ENCODE measurements at regions not wholly inside any gene's neighbourhood (a gene's known extent, or its start where the extent isn't known, plus 50 kb on each side); places are given as distances from the start of the nearest gene placed in this dataset.

DNA sequence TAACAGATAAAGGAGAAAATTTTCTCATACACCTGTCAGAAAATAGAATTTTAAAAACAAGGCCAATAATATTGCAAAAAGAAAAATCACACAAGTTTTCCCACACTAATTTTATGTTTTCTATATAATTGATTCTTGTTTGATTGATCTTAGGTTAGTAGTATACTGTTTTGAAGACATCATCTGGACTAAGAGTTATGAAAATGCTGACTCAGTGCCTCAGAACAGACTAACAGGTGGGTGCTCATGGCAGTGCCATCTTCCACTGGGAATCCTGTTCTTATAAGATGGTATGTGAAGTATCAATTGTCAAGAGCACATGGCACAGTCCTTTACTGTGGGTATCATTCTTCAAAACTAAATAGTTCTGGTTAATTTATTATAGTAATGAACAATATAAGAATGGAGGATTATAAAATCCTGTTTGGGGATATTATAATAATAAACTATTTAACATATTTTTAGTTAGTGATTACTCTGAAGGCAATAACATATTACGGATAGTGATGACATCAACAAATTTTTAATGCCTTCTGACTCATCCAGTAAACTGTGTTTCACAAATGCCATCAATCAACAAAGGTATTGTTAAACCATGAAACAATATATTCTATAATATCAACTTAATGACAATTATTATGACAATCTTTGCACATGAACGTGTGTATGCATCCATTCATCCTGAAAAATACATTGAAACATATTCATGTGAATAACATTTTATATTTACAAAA, 384.6 kb upstream of the KHDRBS2 start:
- no peak for DNase-seq (ENCODE audit: low spot score)

GRCh38 chr6:62669831-62670230, 383.8 kb upstream of the KHDRBS2 start:
- no peak for DNase-seq (ENCODE audit: low spot score)

- DNase-seq (ENCODE audit: low spot score), result no peak
These were observed 366.8 kb upstream of the KHDRBS2 start for GRCh38 chr6:62652692-62653328.

DNA sequence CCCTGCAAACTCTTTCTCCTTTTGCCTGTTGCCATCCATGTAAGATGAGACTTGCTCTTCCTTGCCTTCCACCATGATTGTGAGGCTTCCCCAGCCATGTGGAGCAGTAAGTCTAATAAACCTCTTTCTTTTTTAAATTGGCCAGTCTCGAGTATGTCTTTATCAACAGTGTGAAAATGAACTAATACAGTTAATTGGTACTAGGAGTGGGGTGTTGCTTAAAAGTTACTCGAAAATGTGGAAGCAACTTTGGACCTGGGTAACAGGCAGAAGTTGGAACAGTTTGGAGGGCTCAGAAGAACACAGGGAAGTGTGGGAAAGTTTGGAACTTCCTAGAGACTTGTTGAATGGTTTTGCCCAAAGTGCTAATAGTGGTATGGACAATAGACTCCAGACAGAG, 359.2 kb upstream of the KHDRBS2 start:
- DNase-seq (ENCODE audit: low spot score), result no peak

GRCh38 chr6:62640749-62641148, 354.7 kb upstream of the KHDRBS2 start:
- DNase-seq (ENCODE audit: low spot score), result peak; percentile 1

- DNase-seq (ENCODE audit: low spot score), result no peak
These were observed 340.6 kb upstream of the KHDRBS2 start for GRCh38 chr6:62626661-62627060.

DNA sequence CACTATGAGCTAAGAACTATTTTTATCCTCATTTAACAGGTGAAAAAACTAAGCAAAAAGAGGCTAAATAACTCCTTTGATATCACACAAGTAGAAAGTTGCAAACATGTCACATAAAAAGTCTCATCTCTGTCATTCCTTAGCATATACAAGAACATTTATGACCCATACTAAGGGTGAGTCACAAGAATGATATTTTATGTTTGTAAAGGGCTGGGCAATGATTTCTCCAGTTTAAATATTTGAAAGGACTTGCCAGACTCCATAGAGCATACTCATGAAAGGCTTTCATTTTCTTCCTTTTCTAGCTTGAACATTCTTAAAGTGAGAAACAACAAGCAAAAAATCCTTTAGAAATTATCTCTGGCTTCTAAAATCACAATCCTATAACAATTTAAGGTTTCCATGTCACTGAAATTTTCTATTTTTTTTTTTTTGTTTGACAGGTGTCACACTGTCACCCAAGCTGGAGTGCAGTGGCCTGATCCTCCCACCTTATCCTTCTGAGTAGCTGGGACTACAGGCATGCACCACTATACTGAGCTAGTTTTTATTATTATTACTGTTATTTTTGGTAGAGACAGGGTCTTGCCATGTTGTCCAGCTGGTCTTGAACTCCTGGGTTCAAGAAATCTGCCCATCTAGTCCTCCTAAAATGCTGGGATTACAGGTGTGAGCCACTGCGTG, 338.0 kb upstream of the KHDRBS2 start:
- peak; percentile 16 for DNase-seq (ENCODE audit: low spot score)

DNA sequence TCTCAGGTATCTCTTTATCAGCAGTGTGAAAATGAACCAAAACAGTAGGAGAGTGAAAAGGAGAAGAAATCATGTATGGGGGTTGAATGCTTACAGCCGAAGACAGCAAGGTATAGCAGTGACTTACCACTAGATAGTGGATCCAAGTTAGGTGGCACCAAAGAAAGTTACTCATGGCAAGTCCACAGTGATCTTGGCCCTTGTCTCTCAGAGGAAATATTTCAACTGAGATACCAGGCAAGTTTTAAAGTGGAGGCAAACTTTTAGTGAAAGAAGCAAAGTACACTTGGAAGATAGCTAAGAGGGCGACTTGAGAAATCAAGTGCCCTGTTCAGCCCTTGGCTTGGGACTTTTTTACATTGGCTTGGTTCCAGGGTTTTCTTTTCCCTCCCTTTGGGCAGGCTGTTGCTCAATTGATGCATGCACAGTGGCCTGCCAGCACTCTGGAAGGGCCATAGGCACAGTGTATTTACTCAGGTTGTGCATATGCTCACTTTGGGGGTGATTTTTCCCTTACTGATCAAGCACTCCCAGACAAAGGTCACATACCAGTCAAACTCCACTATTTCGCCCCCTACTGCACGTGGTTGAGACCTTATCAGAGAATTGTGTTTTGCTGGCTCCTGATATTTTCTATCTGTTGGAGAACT, 329.5 kb upstream of the KHDRBS2 start:
- no peak for DNase-seq (ENCODE audit: low spot score)

- DNase-seq (ENCODE audit: low spot score), result no peak
These were observed 328.4 kb upstream of the KHDRBS2 start for GRCh38 chr6:62614442-62614841.

DNA sequence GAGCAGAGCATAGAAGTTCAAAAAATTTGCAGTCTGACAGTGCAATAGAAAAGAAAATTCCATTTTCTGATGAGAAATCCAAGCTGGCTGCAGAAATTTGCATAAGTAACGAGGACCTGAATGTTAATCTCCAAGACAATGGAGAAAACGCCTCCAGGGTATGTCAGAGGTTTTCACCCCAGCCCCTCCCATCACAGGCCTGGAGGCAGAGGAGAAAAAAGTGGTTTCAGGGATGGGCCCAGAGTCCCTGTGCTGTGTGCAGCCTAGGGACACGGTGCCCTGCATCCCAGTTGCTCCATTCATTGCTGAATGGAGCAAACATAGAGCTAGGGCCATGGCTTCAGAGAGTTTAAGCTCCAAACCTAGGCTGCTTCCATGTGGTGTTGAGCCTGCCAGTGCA, 327.9 kb upstream of the KHDRBS2 start:
- no peak for DNase-seq (ENCODE audit: low spot score)

DNA sequence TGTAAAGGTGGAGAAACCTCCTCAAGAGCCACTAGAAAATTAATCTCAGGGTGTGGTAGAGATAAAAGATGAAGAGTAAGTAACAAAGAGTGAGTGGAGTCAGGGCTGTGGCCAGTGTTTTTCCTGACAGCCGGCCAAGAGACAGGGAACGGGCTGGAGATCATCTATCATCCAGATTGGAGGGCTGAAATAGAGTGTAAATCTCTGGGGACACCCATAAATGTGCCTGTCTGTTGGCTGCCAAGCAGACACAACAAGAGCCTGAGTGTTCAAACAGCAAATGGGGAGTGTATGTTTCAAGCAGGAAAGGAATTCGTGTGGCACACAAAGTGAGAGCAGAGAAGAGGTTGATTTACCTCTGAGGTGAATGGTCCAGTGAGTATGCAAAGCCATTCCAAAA, 326.4 kb upstream of the KHDRBS2 start:
- DNase-seq (ENCODE audit: low spot score), result no peak

GRCh38 chr6:62570372-62570771, 284.3 kb upstream of the KHDRBS2 start:
- DNase-seq (ENCODE audit: low spot score), result no peak

DNA sequence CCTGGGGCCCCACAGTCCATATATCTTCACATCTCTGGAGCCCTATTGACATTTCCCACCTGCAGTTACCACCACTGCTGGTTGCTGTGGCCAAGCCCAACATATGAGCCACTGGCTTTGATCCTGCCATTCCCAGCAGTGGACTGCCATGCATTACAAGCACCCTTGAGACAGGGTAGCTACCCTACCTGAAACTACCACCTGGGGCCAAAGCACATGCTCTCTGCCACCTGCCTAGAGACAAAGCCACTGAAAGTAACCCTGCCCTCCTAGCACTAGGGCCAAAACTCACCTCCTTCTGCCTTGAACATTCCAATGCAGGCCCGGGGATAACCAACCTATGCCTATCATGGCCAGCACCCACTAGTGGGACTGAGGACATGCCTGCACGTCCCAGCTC, 255.5 kb upstream of the KHDRBS2 start:
- no peak for DNase-seq (ENCODE audit: low spot score)

- no peak for DNase-seq (ENCODE audit: low spot score)
These were observed 245.0 kb upstream of the KHDRBS2 start for GRCh38 chr6:62530985-62531384.

- DNase-seq (ENCODE audit: low spot score), result no peak
These were observed 243.0 kb upstream of the KHDRBS2 start for GRCh38 chr6:62528894-62529526.

GRCh38 chr6:62523630-62524029, 237.6 kb upstream of the KHDRBS2 start:
- no peak for DNase-seq (ENCODE audit: low spot score)

DNA sequence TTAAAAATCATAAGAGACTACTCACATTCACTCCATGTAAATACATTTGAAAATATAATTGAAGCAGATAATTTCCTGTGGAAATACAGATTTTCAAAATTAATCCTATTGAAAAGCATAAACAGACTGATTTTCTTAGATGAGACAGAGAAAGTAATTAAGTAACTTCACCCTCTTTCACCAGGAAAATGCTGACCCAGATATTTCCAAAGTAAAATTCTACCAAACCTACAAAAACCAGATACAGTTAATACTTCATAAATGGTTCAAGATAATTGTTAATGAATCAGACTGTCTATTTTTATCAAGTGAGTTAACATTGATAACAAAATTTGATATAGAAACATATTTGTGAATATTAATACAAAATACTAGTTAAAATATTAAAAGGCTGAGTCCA, 233.5 kb upstream of the KHDRBS2 start:
- DNase-seq (ENCODE audit: low spot score), result no peak

DNA sequence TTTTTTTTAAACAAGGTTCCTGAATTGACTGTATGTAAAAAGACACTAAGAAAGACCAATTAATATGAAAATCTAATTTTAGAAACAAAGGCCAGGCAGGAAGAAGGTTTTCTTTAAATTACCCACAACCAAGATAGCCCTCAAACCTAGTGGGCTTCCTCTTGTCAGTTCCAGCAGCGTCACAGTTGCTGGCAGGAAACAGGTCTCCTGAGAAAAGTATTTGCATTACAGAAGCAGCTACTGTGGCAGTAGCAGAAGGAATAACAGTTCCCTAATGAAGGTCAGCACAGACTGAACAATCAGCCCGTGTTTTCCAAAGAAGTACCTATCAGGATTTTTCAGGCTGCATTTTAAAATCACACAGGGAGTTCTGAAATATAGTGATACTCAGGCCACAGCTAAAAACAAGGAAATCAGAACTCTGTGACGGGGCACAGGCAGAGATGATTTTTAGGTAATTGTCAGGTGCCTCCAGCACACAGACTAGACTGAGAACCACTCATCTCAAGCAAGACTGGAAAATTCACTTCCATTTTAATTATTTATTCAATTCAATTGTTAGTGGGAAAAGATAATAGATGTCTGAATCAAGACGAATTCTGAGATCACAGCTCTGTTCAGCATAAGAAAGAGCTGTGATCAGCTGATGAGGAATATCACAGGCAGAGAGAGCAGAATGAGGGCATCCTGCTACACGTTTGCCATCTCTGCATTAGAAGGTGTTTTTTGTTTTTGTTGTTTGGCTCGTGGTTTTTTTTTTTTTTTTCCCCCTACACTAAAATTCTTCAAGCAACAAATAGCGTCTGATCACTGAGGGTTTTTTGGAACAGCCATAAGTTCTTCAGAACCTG, 230.5 kb upstream of the KHDRBS2 start:
- DNase-seq (ENCODE audit: low spot score), result no peak

DNA sequence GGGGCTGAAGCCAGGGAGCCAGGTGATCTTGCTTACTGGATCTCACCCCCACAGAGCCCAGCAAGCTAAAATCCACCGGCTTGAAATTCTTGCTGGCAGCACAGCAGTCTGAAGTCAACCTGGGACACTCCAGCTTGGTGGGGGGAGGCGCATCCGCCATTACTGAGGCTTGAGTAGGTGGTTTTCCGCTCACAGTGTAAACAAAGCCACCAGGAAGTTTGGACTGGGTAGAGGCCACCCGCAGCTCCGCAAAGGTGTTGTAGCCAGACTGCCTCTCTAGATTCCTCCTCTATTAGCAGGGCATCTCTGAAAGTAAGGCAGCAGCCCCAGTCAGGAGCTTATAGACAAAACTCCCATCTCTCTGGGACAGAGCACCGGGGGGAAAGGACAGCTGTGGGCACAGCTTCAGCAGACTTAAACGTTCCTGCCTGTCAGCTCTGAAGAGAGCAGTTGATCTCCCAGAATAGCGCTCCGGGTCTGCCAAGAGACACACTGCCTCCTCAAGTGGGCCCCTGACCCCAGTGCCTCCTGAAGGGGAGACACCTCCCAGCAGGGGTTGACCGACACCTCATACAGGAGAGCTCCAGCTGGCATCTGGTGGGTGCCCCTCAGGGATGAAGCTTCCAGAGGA, 206.3 kb upstream of the KHDRBS2 start:
- no peak for DNase-seq (ENCODE audit: low spot score)

- no peak for DNase-seq (ENCODE audit: low spot score)
These were observed 194.5 kb upstream of the KHDRBS2 start for GRCh38 chr6:62480544-62480943.

DNA sequence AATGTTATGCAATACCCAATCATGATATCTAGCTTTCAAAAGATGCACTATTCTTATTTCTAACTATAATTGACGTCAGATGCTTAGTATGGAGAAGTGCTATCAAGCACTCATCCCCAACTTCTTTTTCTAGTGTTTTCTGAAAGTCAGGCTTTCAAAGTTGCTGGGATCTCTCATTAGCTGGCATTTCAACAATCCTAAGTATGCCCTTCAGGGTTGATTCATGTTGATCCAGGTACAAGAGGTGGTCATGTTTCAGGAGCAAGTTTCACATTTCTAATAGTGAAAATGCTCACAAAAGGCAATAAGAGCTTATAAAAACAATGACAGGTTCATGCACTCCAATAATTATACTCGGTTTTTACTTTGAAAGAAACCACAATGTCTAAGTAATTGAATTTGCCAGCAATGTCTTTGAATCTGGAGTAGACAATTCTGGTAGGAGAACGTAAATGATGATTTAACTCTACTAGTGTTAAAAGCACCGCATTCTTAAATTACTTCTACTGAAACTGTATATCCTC, 193.7 kb upstream of the KHDRBS2 start:
- DNase-seq (ENCODE audit: low spot score), result no peak
